CD4-positive, alpha-beta T cell treated with Interleukin-6 at 100 ng/mL for 8 hours (primary cell): ENCODE measurements at regions not wholly inside any gene's neighbourhood (a gene's known extent, or its start where the extent isn't known, plus 50 kb on each side); places are given as distances from the start of the nearest gene placed in this dataset.
"Not testable (repeated sequence)": the region's sequence is repeated elsewhere in the genome, so short reads cannot be mapped to it uniquely, and the experiment has no call there.

Source experiments
- DNase-seq: peaks from one replicate; pipeline ENCODE4 v3.0.0-alpha.2; 2020; ENCODE audit warnings: mixed read lengths, low spot score

- no peak for DNase-seq
Measured at GRCh38 chr4:66837279-66837922, 707.9 kb downstream of the CENPC start.

GRCh38 chr4:66829310-66829709 is 716.0 kb downstream of the CENPC start:
- no peak for DNase-seq

- DNase-seq: no peak
Measured at GRCh38 chr4:66820681-66821080, 724.6 kb downstream of the CENPC start.

GRCh38 chr4:66814277-66814676 is 731.0 kb downstream of the CENPC start:
- DNase-seq: no peak

- no peak for DNase-seq
Measured at GRCh38 chr4:66805582-66805981, 739.7 kb downstream of the CENPC start.

GRCh38 chr4:66804979-66805378 is 740.3 kb downstream of the CENPC start:
- DNase-seq: no peak

GRCh38 chr4:66797608-66798007 is 747.7 kb downstream of the CENPC start:
- no peak for DNase-seq

- no peak for DNase-seq
Measured at GRCh38 chr4:66795724-66796123, 749.6 kb downstream of the CENPC start.

GRCh38 chr4:66794390-66795034 is 750.8 kb downstream of the CENPC start:
- DNase-seq: no peak

- no peak for DNase-seq
Measured at GRCh38 chr4:66791686-66792085, 753.6 kb downstream of the CENPC start.

- no peak for DNase-seq
Measured at GRCh38 chr4:66785479-66785878, 759.8 kb downstream of the CENPC start.

GRCh38 chr4:66782751-66783150 is 762.6 kb downstream of the CENPC start:
- not testable (repeated sequence) for DNase-seq

GRCh38 chr4:66777097-66777496 is 768.2 kb downstream of the CENPC start:
- no peak for DNase-seq

GRCh38 chr4:66769441-66769840 is 775.9 kb downstream of the CENPC start:
- no peak for DNase-seq

GRCh38 chr4:66767442-66767841 is 777.9 kb downstream of the CENPC start:
- no peak for DNase-seq

- no peak for DNase-seq
Measured at GRCh38 chr4:66766557-66766956, 778.7 kb downstream of the CENPC start.

GRCh38 chr4:66750273-66750672 is 795.0 kb downstream of the CENPC start:
- DNase-seq: no peak

GRCh38 chr4:66746918-66747317 is 798.4 kb downstream of the CENPC start:
- not testable (repeated sequence) for DNase-seq

GRCh38 chr4:66741081-66741480 is 804.2 kb downstream of the CENPC start:
- DNase-seq: no peak

- DNase-seq: no peak
Measured at GRCh38 chr4:66736606-66737005, 808.7 kb downstream of the CENPC start.

GRCh38 chr4:66728280-66728679 is 817.0 kb downstream of the CENPC start:
- no peak for DNase-seq

- DNase-seq: not testable (repeated sequence)
Measured at GRCh38 chr4:66712301-66712921, 832.9 kb downstream of the CENPC start.

GRCh38 chr4:66704243-66704642 is 841.1 kb downstream of the CENPC start:
- no peak for DNase-seq

GRCh38 chr4:66694739-66695138 is 850.6 kb downstream of the CENPC start:
- no peak for DNase-seq
